GM23338 (cell line): ENCODE measurements at regions not wholly inside any gene's neighbourhood (a gene's known extent, or its start where the extent isn't known, plus 50 kb on each side); places are given as distances from the start of the nearest gene placed in this dataset.

Source experiments
- ATAC-seq: fragments of 200-7000 bp; cut with Tn5 transposase; 3 replicates; pipeline ENCODE4 v1.9.1; 2020
- DNase-seq: peaks from one replicate; pipeline ENCODE4 v3.0.0-alpha.2; 2015; ENCODE audit warnings: low spot score
- H2AFZ ChIP-seq: fragments of 200-600 bp; sonication (generic); 2 replicates; pipeline ENCODE4 v1.8.0; 2016; ENCODE audit warnings: antibody characterized with exemption, mild to moderate bottlenecking, moderate library complexity
- H3F3A ChIP-seq: fragments of 200-600 bp; sonication (generic); replicated peaks from 2 replicates; pipeline ENCODE4 v1.8.0; 2017; ENCODE audit warnings: antibody characterized with exemption, mixed run types, low read depth
- H3K27ac ChIP-seq: fragments of 200-600 bp; sonication (generic); 2 replicates; pipeline ENCODE4 v1.6.1; 2016; ENCODE audit warnings: low read depth
- H3K27me3 ChIP-seq: fragments of 200-600 bp; sonication (generic); 2 replicates; pipeline ENCODE4 v1.8.0; 2016; ENCODE audit warnings: mild to moderate bottlenecking, mixed run types, moderate library complexity; ENCODE audit not compliant: insufficient read depth
- H3K36me3 ChIP-seq: fragments of 200-600 bp; sonication (generic); 2 replicates; pipeline ENCODE4 v1.8.0; 2016; ENCODE audit warnings: mild to moderate bottlenecking; ENCODE audit not compliant: insufficient read depth
- H3K4me1 ChIP-seq: fragments of 200-600 bp; sonication (generic); 2 replicates; pipeline ENCODE4 v1.8.0; 2016; ENCODE audit warnings: mild to moderate bottlenecking, moderate library complexity; ENCODE audit not compliant: insufficient read depth
- H3K4me2 ChIP-seq: fragments of 200-600 bp; sonication (generic); 2 replicates; pipeline ENCODE4 v1.7.1; 2017; ENCODE audit warnings: mixed run types
- H3K4me3 ChIP-seq: fragments of 200-600 bp; sonication (generic); 2 replicates; pipeline ENCODE4 v1.6.1; 2016; ENCODE audit warnings: mixed run types
- H3K79me2 ChIP-seq: fragments of 200-600 bp; sonication (generic); replicated peaks from 2 replicates; pipeline ENCODE4 v1.8.0; 2017; ENCODE audit warnings: mild to moderate bottlenecking; ENCODE audit not compliant: insufficient read depth
- H3K9me2 ChIP-seq: fragments of 200-600 bp; sonication (generic); 2 replicates; pipeline ENCODE4 v1.8.0; 2017; ENCODE audit not compliant: insufficient read depth
- H4K20me1 ChIP-seq: fragments of 200-600 bp; sonication (generic); replicated peaks from 2 replicates; pipeline ENCODE4 v1.8.0; 2017; ENCODE audit warnings: mild to moderate bottlenecking; ENCODE audit not compliant: insufficient read depth
- H3K27ac Mint-ChIP-seq: 2 replicates; pipeline ENCODE4 v1.8.0; 2020; ENCODE audit warnings: inconsistent platforms, mild to moderate bottlenecking, moderate library complexity, mixed read lengths
- H3K27me3 Mint-ChIP-seq: 3 replicates; pipeline ENCODE4 v1.8.0; 2022; ENCODE audit warnings: low read depth, mild to moderate bottlenecking, moderate library complexity, mixed read lengths, inconsistent platforms; ENCODE audit not compliant: insufficient read depth, poor library complexity
- H3K36me3 Mint-ChIP-seq: 3 replicates; pipeline ENCODE4 v1.8.0; 2021; ENCODE audit warnings: low read depth, mild to moderate bottlenecking, inconsistent platforms, moderate library complexity, mixed read lengths
- H3K4me1 Mint-ChIP-seq: 3 replicates; pipeline ENCODE4 v1.8.0; 2020; ENCODE audit warnings: mild to moderate bottlenecking, inconsistent platforms, mixed read lengths
- H3K4me3 Mint-ChIP-seq: 3 replicates; pipeline ENCODE4 v1.8.0; 2021; ENCODE audit warnings: moderate library complexity, mild to moderate bottlenecking, inconsistent platforms, mixed read lengths
- H3K9me3 Mint-ChIP-seq: 3 replicates; pipeline ENCODE4 v1.8.0; 2020; ENCODE audit warnings: moderate library complexity, mild to moderate bottlenecking, inconsistent platforms, mixed read lengths
- CREB1 ChIP-seq: fragments of 250-450 bp; sonication (Bioruptor Pico); IDR thresholded peaks from 2 replicates; pipeline ENCODE4 v1.5.0; 2020; ENCODE audit warnings: low read depth, mild to moderate bottlenecking, moderate library complexity
- EZH2 ChIP-seq: fragments of 200-600 bp; sonication (generic); IDR thresholded peaks from one replicate; pipeline ENCODE4 v1.8.0; 2017; ENCODE audit warnings: antibody characterized with exemption, mild to moderate bottlenecking, low read depth; ENCODE audit not compliant: unreplicated experiment
- EZH2phosphoT487 ChIP-seq: fragments of 200-600 bp; sonication (generic); IDR thresholded peaks from one replicate; pipeline ENCODE4 v1.8.1; 2018; ENCODE audit warnings: antibody characterized with exemption; ENCODE audit not compliant: unreplicated experiment
- JUNB ChIP-seq: IDR thresholded peaks from one replicate; pipeline ENCODE4 v1.6.1; 2016; ENCODE audit warnings: antibody characterized with exemption; ENCODE audit not compliant: unreplicated experiment
- NANOG ChIP-seq: IDR thresholded peaks from 2 replicates; pipeline ENCODE4 v1.6.1; 2016; ENCODE audit warnings: antibody characterized with exemption, borderline replicate concordance
- POLR2AphosphoS5 ChIP-seq: IDR thresholded peaks from 2 replicates; pipeline ENCODE4 v1.6.1; 2016; ENCODE audit warnings: antibody characterized with exemption, low read depth
- STAT1 ChIP-seq: IDR thresholded peaks from one replicate; pipeline ENCODE4 v1.6.1; 2016; ENCODE audit warnings: antibody characterized with exemption; ENCODE audit not compliant: unreplicated experiment
- ZNF114 ChIP-seq: fragments of 250-450 bp; sonication (Bioruptor Pico); IDR thresholded peaks from 2 replicates; pipeline ENCODE4 v1.5.0; 2020; ENCODE audit warnings: mild to moderate bottlenecking, moderate library complexity
- ZNF331 ChIP-seq: fragments of 250-450 bp; sonication (Bioruptor Pico); IDR thresholded peaks from 2 replicates; pipeline ENCODE4 v1.5.0; 2020; ENCODE audit warnings: low read depth, mild to moderate bottlenecking, moderate library complexity
- TF ChIP-seq, protein P1 (sequence below), 2 experiments: fragments of 200-600 bp in 1 of 2; sonication (generic) in 1 of 2; conservative IDR thresholded peaks; 2 replicates each; pipeline versions ENCODE4 v1.5.1 to v1.6.1; 2016 to 2017; ENCODE audit warnings: antibody characterized with exemption in 2 of 2, low read depth in 2 of 2, mild to moderate bottlenecking in 2 of 2, moderate library complexity in 1 of 2
- TF ChIP-seq, protein P2 (sequence below): fragments of 250-450 bp; sonication (Bioruptor Pico); IDR thresholded peaks from 2 replicates; pipeline ENCODE4 v1.5.0; 2020; ENCODE audit warnings: mild to moderate bottlenecking, moderate library complexity
- TF ChIP-seq, protein P3 (sequence below): IDR thresholded peaks from 2 replicates; pipeline ENCODE4 v1.6.1; 2016; ENCODE audit warnings: antibody characterized with exemption
- TF ChIP-seq, protein P4 (sequence below): IDR thresholded peaks from one replicate; pipeline ENCODE4 v1.6.1; 2018; ENCODE audit warnings: antibody characterized with exemption; ENCODE audit not compliant: unreplicated experiment

DNA sequence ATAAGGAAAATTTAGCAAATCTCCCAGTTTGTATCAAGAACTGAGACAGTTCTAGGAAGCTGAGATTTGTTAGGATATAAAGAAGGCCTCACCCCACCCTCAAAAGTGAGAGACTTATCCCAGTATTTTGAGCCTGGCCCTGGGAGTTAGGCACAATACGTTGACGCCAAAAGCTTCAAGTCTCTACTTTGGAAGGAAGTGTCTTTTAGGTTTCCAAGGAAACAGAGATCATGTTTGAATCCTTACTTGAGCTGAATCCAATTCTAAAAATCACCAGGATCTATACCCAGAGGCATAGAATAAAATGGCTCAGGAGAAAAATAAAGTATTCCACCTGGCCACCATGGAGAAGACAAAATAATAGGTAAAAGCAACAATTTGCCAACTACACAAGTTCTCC is 115.9 kb upstream of the NRG3 start:
- no peak overlapping the region for H3K4me3 ChIP-seq
- H2AFZ ChIP-seq, result no peak overlapping the region
- no peaks in the 10 kb centered on the region for H4K20me1 ChIP-seq
- H3K9me2 ChIP-seq, result peaks cover 3% of the 10 kb centered on the region; the same call in 1 of the 2 replicates
- H3K27me3 ChIP-seq, result no peaks in the 10 kb centered on the region
- Mint-ChIP-seq H3K27ac (no peak overlapping the region), H3K4me1 (no peaks in the 10 kb centered on the region), H3K4me3 (no peak overlapping the region), H3K9me3 (no peaks in the 10 kb centered on the region), H3K27me3 (no peaks in the 10 kb centered on the region), H3K36me3 (no peaks in the 10 kb centered on the region)
- no peaks in the 10 kb centered on the region for H3F3A ChIP-seq
- ATAC-seq (no peak), DNase-seq (no peak)
- no peak overlapping the region for H3K4me2 ChIP-seq
- no peaks in the 10 kb centered on the region for H3K36me3 ChIP-seq
- no peaks in the 10 kb centered on the region for H3K79me2 ChIP-seq
- TF ChIP-seq JUNB (no peak), STAT1 (no peak), ZNF331 (CRISPR knock-in tag) (no peak), POLR2AphosphoS5 (no peak), CREB1 (CRISPR knock-in tag) (no peak), EZH2phosphoT487 (no peak), EZH2 (no peak), ZNF114 (no peak), NANOG (no peak)
- TF ChIP-seq, protein P1, sequence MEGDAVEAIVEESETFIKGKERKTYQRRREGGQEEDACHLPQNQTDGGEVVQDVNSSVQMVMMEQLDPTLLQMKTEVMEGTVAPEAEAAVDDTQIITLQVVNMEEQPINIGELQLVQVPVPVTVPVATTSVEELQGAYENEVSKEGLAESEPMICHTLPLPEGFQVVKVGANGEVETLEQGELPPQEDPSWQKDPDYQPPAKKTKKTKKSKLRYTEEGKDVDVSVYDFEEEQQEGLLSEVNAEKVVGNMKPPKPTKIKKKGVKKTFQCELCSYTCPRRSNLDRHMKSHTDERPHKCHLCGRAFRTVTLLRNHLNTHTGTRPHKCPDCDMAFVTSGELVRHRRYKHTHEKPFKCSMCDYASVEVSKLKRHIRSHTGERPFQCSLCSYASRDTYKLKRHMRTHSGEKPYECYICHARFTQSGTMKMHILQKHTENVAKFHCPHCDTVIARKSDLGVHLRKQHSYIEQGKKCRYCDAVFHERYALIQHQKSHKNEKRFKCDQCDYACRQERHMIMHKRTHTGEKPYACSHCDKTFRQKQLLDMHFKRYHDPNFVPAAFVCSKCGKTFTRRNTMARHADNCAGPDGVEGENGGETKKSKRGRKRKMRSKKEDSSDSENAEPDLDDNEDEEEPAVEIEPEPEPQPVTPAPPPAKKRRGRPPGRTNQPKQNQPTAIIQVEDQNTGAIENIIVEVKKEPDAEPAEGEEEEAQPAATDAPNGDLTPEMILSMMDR (conservative IDR thresholded peaks at IDR 0.05; ENCODE audit: low read depth in 2 of 2), result no peak
- TF ChIP-seq, protein P2, sequence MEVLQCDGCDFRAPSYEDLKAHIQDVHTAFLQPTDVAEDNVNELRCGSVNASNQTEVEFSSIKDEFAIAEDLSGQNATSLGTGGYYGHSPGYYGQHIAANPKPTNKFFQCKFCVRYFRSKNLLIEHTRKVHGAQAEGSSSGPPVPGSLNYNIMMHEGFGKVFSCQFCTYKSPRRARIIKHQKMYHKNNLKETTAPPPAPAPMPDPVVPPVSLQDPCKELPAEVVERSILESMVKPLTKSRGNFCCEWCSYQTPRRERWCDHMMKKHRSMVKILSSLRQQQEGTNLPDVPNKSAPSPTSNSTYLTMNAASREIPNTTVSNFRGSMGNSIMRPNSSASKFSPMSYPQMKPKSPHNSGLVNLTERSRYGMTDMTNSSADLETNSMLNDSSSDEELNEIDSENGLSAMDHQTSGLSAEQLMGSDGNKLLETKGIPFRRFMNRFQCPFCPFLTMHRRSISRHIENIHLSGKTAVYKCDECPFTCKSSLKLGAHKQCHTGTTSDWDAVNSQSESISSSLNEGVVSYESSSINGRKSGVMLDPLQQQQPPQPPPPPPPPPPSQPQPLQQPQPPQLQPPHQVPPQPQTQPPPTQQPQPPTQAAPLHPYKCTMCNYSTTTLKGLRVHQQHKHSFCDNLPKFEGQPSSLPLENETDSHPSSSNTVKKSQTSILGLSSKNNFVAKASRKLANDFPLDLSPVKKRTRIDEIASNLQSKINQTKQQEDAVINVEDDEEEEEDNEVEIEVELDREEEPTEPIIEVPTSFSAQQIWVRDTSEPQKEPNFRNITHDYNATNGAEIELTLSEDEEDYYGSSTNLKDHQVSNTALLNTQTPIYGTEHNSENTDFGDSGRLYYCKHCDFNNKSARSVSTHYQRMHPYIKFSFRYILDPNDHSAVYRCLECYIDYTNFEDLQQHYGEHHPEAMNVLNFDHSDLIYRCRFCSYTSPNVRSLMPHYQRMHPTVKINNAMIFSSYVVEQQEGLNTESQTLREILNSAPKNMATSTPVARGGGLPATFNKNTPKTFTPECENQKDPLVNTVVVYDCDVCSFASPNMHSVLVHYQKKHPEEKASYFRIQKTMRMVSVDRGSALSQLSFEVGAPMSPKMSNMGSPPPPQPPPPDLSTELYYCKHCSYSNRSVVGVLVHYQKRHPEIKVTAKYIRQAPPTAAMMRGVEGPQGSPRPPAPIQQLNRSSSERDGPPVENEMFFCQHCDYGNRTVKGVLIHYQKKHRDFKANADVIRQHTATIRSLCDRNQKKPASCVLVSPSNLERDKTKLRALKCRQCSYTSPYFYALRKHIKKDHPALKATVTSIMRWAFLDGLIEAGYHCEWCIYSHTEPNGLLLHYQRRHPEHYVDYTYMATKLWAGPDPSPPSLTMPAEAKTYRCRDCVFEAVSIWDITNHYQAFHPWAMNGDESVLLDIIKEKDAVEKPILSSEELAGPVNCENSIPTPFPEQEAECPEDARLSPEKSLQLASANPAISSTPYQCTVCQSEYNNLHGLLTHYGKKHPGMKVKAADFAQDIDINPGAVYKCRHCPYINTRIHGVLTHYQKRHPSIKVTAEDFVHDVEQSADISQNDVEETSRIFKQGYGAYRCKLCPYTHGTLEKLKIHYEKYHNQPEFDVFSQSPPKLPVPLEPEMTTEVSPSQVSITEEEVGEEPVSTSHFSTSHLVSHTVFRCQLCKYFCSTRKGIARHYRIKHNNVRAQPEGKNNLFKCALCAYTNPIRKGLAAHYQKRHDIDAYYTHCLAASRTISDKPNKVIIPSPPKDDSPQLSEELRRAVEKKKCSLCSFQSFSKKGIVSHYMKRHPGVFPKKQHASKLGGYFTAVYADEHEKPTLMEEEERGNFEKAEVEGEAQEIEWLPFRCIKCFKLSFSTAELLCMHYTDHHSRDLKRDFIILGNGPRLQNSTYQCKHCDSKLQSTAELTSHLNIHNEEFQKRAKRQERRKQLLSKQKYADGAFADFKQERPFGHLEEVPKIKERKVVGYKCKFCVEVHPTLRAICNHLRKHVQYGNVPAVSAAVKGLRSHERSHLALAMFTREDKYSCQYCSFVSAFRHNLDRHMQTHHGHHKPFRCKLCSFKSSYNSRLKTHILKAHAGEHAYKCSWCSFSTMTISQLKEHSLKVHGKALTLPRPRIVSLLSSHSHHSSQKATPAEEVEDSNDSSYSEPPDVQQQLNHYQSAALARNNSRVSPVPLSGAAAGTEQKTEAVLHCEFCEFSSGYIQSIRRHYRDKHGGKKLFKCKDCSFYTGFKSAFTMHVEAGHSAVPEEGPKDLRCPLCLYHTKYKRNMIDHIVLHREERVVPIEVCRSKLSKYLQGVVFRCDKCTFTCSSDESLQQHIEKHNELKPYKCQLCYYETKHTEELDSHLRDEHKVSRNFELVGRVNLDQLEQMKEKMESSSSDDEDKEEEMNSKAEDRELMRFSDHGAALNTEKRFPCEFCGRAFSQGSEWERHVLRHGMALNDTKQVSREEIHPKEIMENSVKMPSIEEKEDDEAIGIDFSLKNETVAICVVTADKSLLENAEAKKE (CRISPR knock-in tag), result no peak
- TF ChIP-seq, protein P3, sequence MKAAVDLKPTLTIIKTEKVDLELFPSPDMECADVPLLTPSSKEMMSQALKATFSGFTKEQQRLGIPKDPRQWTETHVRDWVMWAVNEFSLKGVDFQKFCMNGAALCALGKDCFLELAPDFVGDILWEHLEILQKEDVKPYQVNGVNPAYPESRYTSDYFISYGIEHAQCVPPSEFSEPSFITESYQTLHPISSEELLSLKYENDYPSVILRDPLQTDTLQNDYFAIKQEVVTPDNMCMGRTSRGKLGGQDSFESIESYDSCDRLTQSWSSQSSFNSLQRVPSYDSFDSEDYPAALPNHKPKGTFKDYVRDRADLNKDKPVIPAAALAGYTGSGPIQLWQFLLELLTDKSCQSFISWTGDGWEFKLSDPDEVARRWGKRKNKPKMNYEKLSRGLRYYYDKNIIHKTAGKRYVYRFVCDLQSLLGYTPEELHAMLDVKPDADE, result no peak
- TF ChIP-seq, protein P4, sequence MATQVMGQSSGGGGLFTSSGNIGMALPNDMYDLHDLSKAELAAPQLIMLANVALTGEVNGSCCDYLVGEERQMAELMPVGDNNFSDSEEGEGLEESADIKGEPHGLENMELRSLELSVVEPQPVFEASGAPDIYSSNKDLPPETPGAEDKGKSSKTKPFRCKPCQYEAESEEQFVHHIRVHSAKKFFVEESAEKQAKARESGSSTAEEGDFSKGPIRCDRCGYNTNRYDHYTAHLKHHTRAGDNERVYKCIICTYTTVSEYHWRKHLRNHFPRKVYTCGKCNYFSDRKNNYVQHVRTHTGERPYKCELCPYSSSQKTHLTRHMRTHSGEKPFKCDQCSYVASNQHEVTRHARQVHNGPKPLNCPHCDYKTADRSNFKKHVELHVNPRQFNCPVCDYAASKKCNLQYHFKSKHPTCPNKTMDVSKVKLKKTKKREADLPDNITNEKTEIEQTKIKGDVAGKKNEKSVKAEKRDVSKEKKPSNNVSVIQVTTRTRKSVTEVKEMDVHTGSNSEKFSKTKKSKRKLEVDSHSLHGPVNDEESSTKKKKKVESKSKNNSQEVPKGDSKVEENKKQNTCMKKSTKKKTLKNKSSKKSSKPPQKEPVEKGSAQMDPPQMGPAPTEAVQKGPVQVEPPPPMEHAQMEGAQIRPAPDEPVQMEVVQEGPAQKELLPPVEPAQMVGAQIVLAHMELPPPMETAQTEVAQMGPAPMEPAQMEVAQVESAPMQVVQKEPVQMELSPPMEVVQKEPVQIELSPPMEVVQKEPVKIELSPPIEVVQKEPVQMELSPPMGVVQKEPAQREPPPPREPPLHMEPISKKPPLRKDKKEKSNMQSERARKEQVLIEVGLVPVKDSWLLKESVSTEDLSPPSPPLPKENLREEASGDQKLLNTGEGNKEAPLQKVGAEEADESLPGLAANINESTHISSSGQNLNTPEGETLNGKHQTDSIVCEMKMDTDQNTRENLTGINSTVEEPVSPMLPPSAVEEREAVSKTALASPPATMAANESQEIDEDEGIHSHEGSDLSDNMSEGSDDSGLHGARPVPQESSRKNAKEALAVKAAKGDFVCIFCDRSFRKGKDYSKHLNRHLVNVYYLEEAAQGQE, result no peak
- H3K4me1 ChIP-seq, result no peaks in the 10 kb centered on the region
- no peak overlapping the region for H3K27ac ChIP-seq
